ENCODE measurements at regions not wholly inside any gene's neighbourhood (a gene's known extent, or its start where the extent isn't known, plus 50 kb on each side); places are given as distances from the start of the nearest gene placed in this dataset.
"Not testable (repeated sequence)": the region's sequence is repeated elsewhere in the genome, so short reads cannot be mapped to it uniquely, and the experiment has no call there.

- no peak for FAIRE-seq
Observed at GRCh38 chr3:87792534-87793336, 266.1 kb downstream of the CGGBP1 start, which contains the start of gene HTR1F. TSS of gene HTR1F (plus strand) at chr3:87792706.

GRCh38 chr3:87792198-87792533 is 266.6 kb downstream of the CGGBP1 start:
- no peak for FAIRE-seq

GRCh38 chr3:87791248-87792027 is 267.4 kb downstream of the CGGBP1 start:
- FAIRE-seq: no peak

- not testable (repeated sequence) for FAIRE-seq
Observed at GRCh38 chr3:87789049-87789448, 269.8 kb downstream of the CGGBP1 start.

- no peak for FAIRE-seq
Observed at GRCh38 chr3:87788516-87788915, 270.3 kb downstream of the CGGBP1 start.

GRCh38 chr3:87780811-87781210 is 278.0 kb downstream of the CGGBP1 start:
- no peak for FAIRE-seq

- no peak for FAIRE-seq
Observed at GRCh38 chr3:87778876-87779275, 279.9 kb downstream of the CGGBP1 start.

- no peak for FAIRE-seq
Observed at GRCh38 chr3:87771337-87772192, 287.2 kb downstream of the CGGBP1 start.

GRCh38 chr3:87766721-87767120 is 292.1 kb downstream of the CGGBP1 start:
- no peak for FAIRE-seq

- FAIRE-seq: no peak
Observed at GRCh38 chr3:87765256-87765655, 293.5 kb downstream of the CGGBP1 start.

GRCh38 chr3:87761795-87762194 is 297.0 kb downstream of the CGGBP1 start:
- FAIRE-seq: no peak

- no peak for FAIRE-seq
Observed at GRCh38 chr3:87761341-87761740, 297.5 kb downstream of the CGGBP1 start.

- no peak for FAIRE-seq
Observed at GRCh38 chr3:87756616-87757015, 302.2 kb downstream of the CGGBP1 start.

GRCh38 chr3:87755852-87756251 is 303.0 kb downstream of the CGGBP1 start:
- FAIRE-seq: no peak

GRCh38 chr3:87742250-87742649 is 316.6 kb downstream of the CGGBP1 start:
- FAIRE-seq: no peak

- not testable (repeated sequence) for FAIRE-seq
Observed at GRCh38 chr3:87740894-87741293, 317.9 kb downstream of the CGGBP1 start.

- not testable (repeated sequence) for FAIRE-seq
Observed at GRCh38 chr3:87737817-87738216, 321.0 kb downstream of the CGGBP1 start.

GRCh38 chr3:87733671-87734367 is 325.0 kb downstream of the CGGBP1 start:
- no peak for FAIRE-seq

- FAIRE-seq: no peak
Observed at GRCh38 chr3:87732294-87732693, 326.5 kb downstream of the CGGBP1 start.

- no peak for FAIRE-seq
Observed at GRCh38 chr3:87727783-87728182, 331.0 kb downstream of the CGGBP1 start.

- FAIRE-seq: no peak
Observed at GRCh38 chr3:87719060-87719459, 339.7 kb downstream of the CGGBP1 start.

GRCh38 chr3:87710511-87710910 is 348.3 kb downstream of the CGGBP1 start:
- FAIRE-seq: no peak

All from endometrium (tissue), 2 donors.